DND-41 (cell line): ENCODE measurements at regions not wholly inside any gene's neighbourhood (a gene's known extent, or its start where the extent isn't known, plus 50 kb on each side); places are given as distances from the start of the nearest gene placed in this dataset.

ENCODE experiments used
- CTCF ChIP-seq: IDR thresholded peaks from 2 replicates; pipeline ENCODE4 v1.5.1; 2012; ENCODE audit warnings: borderline replicate concordance, low read length, moderate library complexity, mild to moderate bottlenecking; ENCODE audit not compliant: poor library complexity, severe bottlenecking; ENCODE audit errors: extremely low read depth
- EZH2 ChIP-seq: IDR thresholded peaks from 3 replicates; pipeline ENCODE4 v1.6.1; 2012; ENCODE audit warnings: borderline replicate concordance, low read depth, mild to moderate bottlenecking, moderate library complexity, low read length, inconsistent platforms; ENCODE audit not compliant: severe bottlenecking

DNA sequence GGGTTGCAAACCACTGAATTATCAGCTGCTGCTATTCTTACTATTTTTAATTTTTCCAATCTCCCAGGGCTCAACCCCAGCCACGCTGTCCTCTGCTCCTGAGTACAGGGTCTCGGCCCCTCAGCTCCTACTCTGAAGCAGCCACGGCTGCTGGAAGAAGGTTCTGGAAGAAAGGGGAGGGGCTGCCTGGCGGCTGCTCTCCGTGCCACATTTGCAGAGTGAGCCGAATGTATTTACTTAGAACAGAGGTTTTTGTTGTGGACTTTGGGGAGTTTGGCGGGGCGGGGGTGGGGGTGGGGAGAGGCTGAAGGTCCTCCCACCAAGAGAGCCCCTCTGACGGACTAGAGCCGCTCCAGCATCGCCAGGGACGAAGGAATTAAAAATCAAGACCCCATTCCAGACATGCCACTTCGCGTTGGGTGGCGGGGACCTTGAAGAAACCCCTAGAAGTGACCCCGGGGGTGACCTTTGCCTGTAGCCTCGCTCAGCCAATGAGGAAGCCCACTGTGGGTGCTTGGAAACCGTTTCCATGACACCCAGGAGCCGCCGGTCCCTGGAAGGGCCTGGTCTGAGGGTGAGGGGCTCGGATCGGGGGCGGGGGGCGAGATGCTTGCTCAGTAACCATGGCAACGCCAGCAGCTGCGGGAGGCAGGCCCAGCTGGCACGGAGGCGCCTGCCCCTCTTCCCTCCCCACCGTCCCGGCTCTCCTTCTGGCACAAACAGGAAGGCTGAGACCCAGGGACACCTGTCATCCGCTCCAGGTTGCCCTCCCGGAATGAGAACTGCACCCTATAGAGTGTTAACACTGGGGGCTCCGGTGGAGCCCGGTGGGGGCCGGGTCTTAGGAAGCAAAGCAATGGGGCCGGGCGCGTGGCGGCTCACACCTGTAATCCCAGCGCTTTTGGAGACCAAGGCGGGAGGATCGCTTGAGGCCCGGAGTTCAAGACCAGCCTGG, 54.2 kb upstream of the PTPRS start:
- TF ChIP-seq CTCF (no peak), EZH2 (no peak)
